Dermis microvascular lymphatic vessel endothelial cell (primary cell): ENCODE measurements at regions not wholly inside any gene's neighbourhood (a gene's known extent, or its start where the extent isn't known, plus 50 kb on each side); places are given as distances from the start of the nearest gene placed in this dataset.
"Not testable (repeated sequence)": the region's sequence is repeated elsewhere in the genome, so short reads cannot be mapped to it uniquely, and the experiment has no call there.

Experiments
- DNase-seq, 2 donors: peaks; one replicate each; pipeline versions ENCODE4 v3.0.0 to v3.0.0-alpha.2; 2010; ENCODE audit warnings: low read depth in 2 of 2

- no peak for DNase-seq
These were observed 494.7 kb upstream of the MARCKS start for GRCh38 chr6:113362301-113363047.

GRCh38 chr6:113363048-113363798 is 493.9 kb upstream of the MARCKS start:
- no peak for DNase-seq

- no peak for DNase-seq
These were observed 493.3 kb upstream of the MARCKS start for GRCh38 chr6:113363866-113364265.

GRCh38 chr6:113364766-113365165 is 492.4 kb upstream of the MARCKS start:
- no peak for DNase-seq

- DNase-seq: no peak
These were observed 492.0 kb upstream of the MARCKS start for GRCh38 chr6:113365191-113365590.

GRCh38 chr6:113366505-113366904 is 490.6 kb upstream of the MARCKS start:
- no peak for DNase-seq

GRCh38 chr6:113370508-113371502 is 486.3 kb upstream of the MARCKS start:
- DNase-seq: no peak

- DNase-seq: not testable (repeated sequence)
These were observed 481.7 kb upstream of the MARCKS start for GRCh38 chr6:113375466-113375865.

GRCh38 chr6:113375950-113376846 is 480.9 kb upstream of the MARCKS start:
- peak in 1 of 2 donors; percentile 63 for DNase-seq

- no peak for DNase-seq
These were observed 480.3 kb upstream of the MARCKS start for GRCh38 chr6:113376847-113377165.

GRCh38 chr6:113377362-113377942 is 479.7 kb upstream of the MARCKS start:
- DNase-seq: no peak

- no peak for DNase-seq
These were observed 476.6 kb upstream of the MARCKS start for GRCh38 chr6:113380591-113380990.

- DNase-seq: no peak
These were observed 475.9 kb upstream of the MARCKS start for GRCh38 chr6:113381232-113381631.

GRCh38 chr6:113381959-113382358 is 475.2 kb upstream of the MARCKS start:
- DNase-seq: peak; percentile 79 to 86

- DNase-seq: no peak
These were observed 473.4 kb upstream of the MARCKS start for GRCh38 chr6:113383701-113384100.

GRCh38 chr6:113385020-113385431 is 472.1 kb upstream of the MARCKS start:
- no peak for DNase-seq

- DNase-seq: no peak
These were observed 468.1 kb upstream of the MARCKS start for GRCh38 chr6:113388996-113389395.

- DNase-seq: peak in 1 of 2 donors; percentile 29
These were observed 464.5 kb upstream of the MARCKS start for GRCh38 chr6:113392551-113393055.

- no peak for DNase-seq
These were observed 462.9 kb upstream of the MARCKS start for GRCh38 chr6:113394216-113394615.

GRCh38 chr6:113394729-113395128 is 462.4 kb upstream of the MARCKS start:
- DNase-seq: no peak
